HEK293 (cell line): ENCODE measurements at regions not wholly inside any gene's neighbourhood (a gene's known extent, or its start where the extent isn't known, plus 50 kb on each side); places are given as distances from the start of the nearest gene placed in this dataset.

Experiments used
- CTCF ChIA-PET: fragments of 350-600 bp; formaldehyde crosslinking; extraction: SDS; loops from one replicate; lab custom pipeline; 2021; ENCODE audit warnings: antibody characterized with exemption; lab: Yijun Ruan, JAX
- POLR2A ChIA-PET: fragments of 300-600 bp; formaldehyde crosslinking; extraction: SDS; loops from one replicate; lab custom pipeline; 2020; ENCODE audit warnings: antibody characterized with exemption, inconsistent platforms; lab: Yijun Ruan, JAX
- H3K27ac ChIP-seq: fragments of 200-500 bp; sonication (Bioruptor generic); 2 replicates; pipeline ENCODE4 v1.5.1; 2014; ENCODE audit warnings: low read depth, low read length, control low read depth, inconsistent platforms; ENCODE audit errors: extremely low read depth
- H3K36me3 ChIP-seq, 2 experiments: fragments of 200-500 bp in 1 of 2; sonication (Bioruptor generic) in 1 of 2; 1 replicate in 1 of 2; 2 replicates in 1 of 2; pipeline ENCODE4 v1.5.1; 2014 to 2017; ENCODE audit warnings: inconsistent platforms in 2 of 2, low read length in 2 of 2; ENCODE audit not compliant: control insufficient read depth in 2 of 2, insufficient read depth in 1 of 2
- H3K4me1 ChIP-seq: fragments of 200-500 bp; sonication (Bioruptor generic); 2 replicates; pipeline ENCODE4 v1.5.1; 2014; ENCODE audit warnings: mild to moderate bottlenecking, low read length, inconsistent platforms; ENCODE audit not compliant: control insufficient read depth, insufficient read depth
- H3K4me3 ChIP-seq: 2 replicates; pipeline ENCODE4 v1.5.1; 2011; ENCODE audit warnings: low read depth, mild to moderate bottlenecking, control low read depth, low read length, moderate library complexity
- H3K9me3 ChIP-seq: fragments of 200-500 bp; sonication (Bioruptor generic); 2 replicates; pipeline ENCODE4 v1.5.1; 2014; ENCODE audit warnings: low read depth, low read length, inconsistent platforms; ENCODE audit not compliant: control insufficient read depth, insufficient read depth
- BCL11B ChIP-seq: fragments of 450-650 bp; formaldehyde crosslinking; IDR thresholded peaks from 2 replicates; pipeline ENCODE4 v1.5.1; 2016; ENCODE audit warnings: low read depth, missing biosample characterization, missing genetic modification characterization
- FEZF1 ChIP-seq: fragments of 450-650 bp; formaldehyde crosslinking; IDR thresholded peaks from 2 replicates; pipeline ENCODE4 v1.5.1; 2016; ENCODE audit warnings: missing biosample characterization, missing genetic modification characterization
- KLF9 ChIP-seq: fragments of 450-650 bp; formaldehyde crosslinking; IDR thresholded peaks from 2 replicates; pipeline ENCODE4 v1.5.1; 2016; ENCODE audit warnings: missing biosample characterization, missing genetic modification characterization, low read depth
- SETDB1 ChIP-seq: IDR thresholded peaks from one replicate; pipeline ENCODE4 v1.6.1; 2017; ENCODE audit warnings: mild to moderate bottlenecking, low read length, moderate library complexity, mixed read lengths; ENCODE audit not compliant: insufficient read length
- SP7 ChIP-seq: fragments of 450-650 bp; formaldehyde crosslinking; IDR thresholded peaks from 2 replicates; pipeline ENCODE4 v1.5.1; 2016; ENCODE audit warnings: missing biosample characterization, missing genetic modification characterization
- TCF7L2 ChIP-seq: IDR thresholded peaks from 2 replicates; pipeline ENCODE4 v1.6.1; 2011; ENCODE audit warnings: low read depth, mild to moderate bottlenecking, inconsistent platforms, low read length, moderate library complexity, borderline replicate concordance
- ZBTB11 ChIP-seq: fragments of 450-650 bp; formaldehyde crosslinking; conservative IDR thresholded peaks from 2 replicates; pipeline ENCODE4 v1.5.1; 2016; ENCODE audit warnings: low read depth, missing biosample characterization, missing genetic modification characterization
- ZFP3 ChIP-seq: fragments of 450-650 bp; formaldehyde crosslinking; IDR thresholded peaks from 2 replicates; pipeline ENCODE4 v1.5.1; 2016; ENCODE audit warnings: low read depth, missing biosample characterization, missing genetic modification characterization
- ZFP37 ChIP-seq: fragments of 450-650 bp; formaldehyde crosslinking; IDR thresholded peaks from 2 replicates; pipeline ENCODE4 v1.5.1; 2016; ENCODE audit warnings: missing biosample characterization, missing genetic modification characterization
- ZIC2 ChIP-seq: fragments of 450-650 bp; formaldehyde crosslinking; IDR thresholded peaks from 2 replicates; pipeline ENCODE4 v1.5.1; 2016; ENCODE audit warnings: missing biosample characterization, missing genetic modification characterization
- ZNF157 ChIP-seq: fragments of 450-650 bp; formaldehyde crosslinking; IDR thresholded peaks from 2 replicates; pipeline ENCODE4 v1.5.1; 2016; ENCODE audit warnings: missing biosample characterization, missing genetic modification characterization
- ZNF184 ChIP-seq: fragments of 450-650 bp; IDR thresholded peaks from 2 replicates; pipeline ENCODE4 v1.5.1; 2018; ENCODE audit warnings: missing biosample characterization, mild to moderate bottlenecking, missing genetic modification characterization
- ZNF341 ChIP-seq: fragments of 450-650 bp; formaldehyde crosslinking; IDR thresholded peaks from 2 replicates; pipeline ENCODE4; 2016; ENCODE audit warnings: low read depth, missing biosample characterization, missing genetic modification characterization
- ZNF350 ChIP-seq: fragments of 450-650 bp; formaldehyde crosslinking; IDR thresholded peaks from 2 replicates; pipeline ENCODE4 v1.5.0; 2017; ENCODE audit warnings: missing biosample characterization, mild to moderate bottlenecking, missing genetic modification characterization
- ZNF354C ChIP-seq: fragments of 450-650 bp; formaldehyde crosslinking; IDR thresholded peaks from 2 replicates; pipeline ENCODE4 v1.5.1; 2016; ENCODE audit warnings: missing biosample characterization, missing genetic modification characterization, low read depth, borderline replicate concordance
- ZNF37A ChIP-seq: fragments of 450-650 bp; IDR thresholded peaks from 2 replicates; pipeline ENCODE4 v1.5.1; 2018; ENCODE audit warnings: missing biosample characterization, missing genetic modification characterization
- ZNF404 ChIP-seq: fragments of 450-650 bp; formaldehyde crosslinking; IDR thresholded peaks from 2 replicates; pipeline ENCODE4 v1.5.1; 2017; ENCODE audit warnings: missing biosample characterization, missing genetic modification characterization
- ZNF488 ChIP-seq: fragments of 450-650 bp; formaldehyde crosslinking; IDR thresholded peaks from 2 replicates; pipeline ENCODE4 v1.5.1; 2016; ENCODE audit warnings: missing biosample characterization, missing genetic modification characterization
- ZNF521 ChIP-seq: fragments of 450-650 bp; formaldehyde crosslinking; IDR thresholded peaks from 2 replicates; pipeline ENCODE4 v1.5.1; 2017; ENCODE audit warnings: missing biosample characterization, mild to moderate bottlenecking, missing genetic modification characterization
- ZNF626 ChIP-seq: fragments of 450-650 bp; sonication (Bioruptor Pico); formaldehyde crosslinking; IDR thresholded peaks from 2 replicates; pipeline ENCODE4 v1.5.1; 2018; ENCODE audit warnings: missing biosample characterization, missing genetic modification characterization, inconsistent platforms
- ZNF707 ChIP-seq: fragments of 450-650 bp; formaldehyde crosslinking; IDR thresholded peaks from 2 replicates; pipeline ENCODE4 v1.5.1; 2016; ENCODE audit warnings: missing biosample characterization, missing genetic modification characterization
- TF ChIP-seq, protein P1 (sequence below): fragments of 450-650 bp; formaldehyde crosslinking; IDR thresholded peaks from 2 replicates; pipeline ENCODE4 v1.5.1; 2017; ENCODE audit warnings: missing biosample characterization, missing genetic modification characterization
- TF ChIP-seq, protein P2 (sequence below): sonication (generic); formaldehyde crosslinking; IDR thresholded peaks from 2 replicates; pipeline ENCODE4 v1.8.1; 2022; ENCODE audit warnings: mild to moderate bottlenecking, moderate library complexity, missing genetic modification reagents

- TF ChIP-seq ZNF184 (tag by site-specific recombination) (no peak), ZNF707 (tag by site-specific recombination) (no peak), ZFP37 (no peak), BCL11B (tag by site-specific recombination) (no peak)
These were observed 142.8 kb upstream of the TSC22D2 start (continued) for GRCh38 chr3:150265305-150265704.

DNA sequence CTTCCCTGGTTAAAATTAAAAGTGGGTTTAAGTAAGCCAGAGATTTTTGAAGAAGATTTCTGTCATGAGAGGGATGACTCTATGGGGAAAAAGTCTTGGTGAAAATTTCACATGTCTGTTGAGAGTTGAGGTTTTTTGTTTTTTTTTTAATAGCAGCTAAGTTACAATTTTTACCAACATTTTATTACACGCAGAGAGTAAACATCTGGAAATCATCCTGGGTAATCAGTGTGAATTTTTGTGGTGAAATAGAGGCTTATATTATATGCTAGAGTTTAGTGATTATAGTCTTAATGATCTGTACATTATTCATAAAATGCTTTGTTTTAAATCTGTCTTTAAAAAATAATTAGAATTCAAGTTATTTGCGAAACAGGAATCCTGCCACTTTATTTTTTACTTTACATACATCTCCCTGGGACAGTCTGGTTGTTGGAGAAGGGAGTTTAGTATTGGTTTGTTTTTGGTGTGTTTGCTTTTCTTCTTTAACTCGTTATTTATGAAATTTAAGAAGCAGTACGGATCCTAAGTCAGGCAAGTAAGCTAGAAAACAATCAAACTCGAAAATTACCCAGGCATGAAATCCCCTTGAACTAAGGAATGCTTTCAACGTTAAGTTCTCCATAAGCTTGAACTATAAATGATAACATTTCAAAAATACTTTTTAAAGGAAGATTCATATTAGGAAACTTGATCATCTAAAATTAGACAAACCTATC lies 143.4 kb upstream of the TSC22D2 start:
- no peak overlapping the region for H3K4me3 ChIP-seq
- POLR2A ChIA-PET = no interaction called here
- TF ChIP-seq, protein P1, sequence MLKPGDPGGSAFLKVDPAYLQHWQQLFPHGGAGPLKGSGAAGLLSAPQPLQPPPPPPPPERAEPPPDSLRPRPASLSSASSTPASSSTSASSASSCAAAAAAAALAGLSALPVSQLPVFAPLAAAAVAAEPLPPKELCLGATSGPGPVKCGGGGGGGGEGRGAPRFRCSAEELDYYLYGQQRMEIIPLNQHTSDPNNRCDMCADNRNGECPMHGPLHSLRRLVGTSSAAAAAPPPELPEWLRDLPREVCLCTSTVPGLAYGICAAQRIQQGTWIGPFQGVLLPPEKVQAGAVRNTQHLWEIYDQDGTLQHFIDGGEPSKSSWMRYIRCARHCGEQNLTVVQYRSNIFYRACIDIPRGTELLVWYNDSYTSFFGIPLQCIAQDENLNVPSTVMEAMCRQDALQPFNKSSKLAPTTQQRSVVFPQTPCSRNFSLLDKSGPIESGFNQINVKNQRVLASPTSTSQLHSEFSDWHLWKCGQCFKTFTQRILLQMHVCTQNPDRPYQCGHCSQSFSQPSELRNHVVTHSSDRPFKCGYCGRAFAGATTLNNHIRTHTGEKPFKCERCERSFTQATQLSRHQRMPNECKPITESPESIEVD = peak; percentile 57; the same call in 1 of the 2 replicates
- TF ChIP-seq ZNF404 (tag by site-specific recombination) = no peak
- TF ChIP-seq, all 188 proteins: peak for 1
- Histone ChIP-seq H3K27ac (no peak overlapping the region), H3K36me3 (no peaks in the 10 kb centered on the region), H3K9me3 (no peaks in the 10 kb centered on the region), H3K4me1 (no peaks in the 10 kb centered on the region)
- CTCF ChIA-PET = interaction anchor here (0.6 kb wide), 1 partner anchor 68 kb away, joined by 3 read pairs; no protein-coding TSS in a partner anchor

- H3K36me3 ChIP-seq = no peaks in the 10 kb centered on the region
- POLR2A ChIA-PET = no interaction called here
- TF ChIP-seq ZNF521 (tag by site-specific recombination) (no peak), FEZF1 (tag by site-specific recombination) (peak; percentile 31; the same call in 1 of the 2 replicates), ZFP3 (tag by site-specific recombination) (no peak), ZIC2 (tag by site-specific recombination) (peak; percentile 52), ZBTB11 (no peak), TCF7L2 (peak; percentile 56; the same call in 1 of the 2 replicates), ZNF488 (no peak), SETDB1 (no peak)
These were observed 146.1 kb upstream of the TSC22D2 start for GRCh38 chr3:150261958-150262357.

GRCh38 chr3:150261418-150261817 lies 146.7 kb upstream of the TSC22D2 start:
- CTCF ChIA-PET = no interaction called here
- no peaks in the 10 kb centered on the region for H3K4me1 ChIP-seq
- no peaks in the 10 kb centered on the region for H3K36me3 ChIP-seq
- no peaks in the 10 kb centered on the region for H3K9me3 ChIP-seq
- H3K4me3 ChIP-seq = no peak overlapping the region
- no peak overlapping the region for H3K27ac ChIP-seq
- POLR2A ChIA-PET = no interaction called here
- TF ChIP-seq, protein P2, sequence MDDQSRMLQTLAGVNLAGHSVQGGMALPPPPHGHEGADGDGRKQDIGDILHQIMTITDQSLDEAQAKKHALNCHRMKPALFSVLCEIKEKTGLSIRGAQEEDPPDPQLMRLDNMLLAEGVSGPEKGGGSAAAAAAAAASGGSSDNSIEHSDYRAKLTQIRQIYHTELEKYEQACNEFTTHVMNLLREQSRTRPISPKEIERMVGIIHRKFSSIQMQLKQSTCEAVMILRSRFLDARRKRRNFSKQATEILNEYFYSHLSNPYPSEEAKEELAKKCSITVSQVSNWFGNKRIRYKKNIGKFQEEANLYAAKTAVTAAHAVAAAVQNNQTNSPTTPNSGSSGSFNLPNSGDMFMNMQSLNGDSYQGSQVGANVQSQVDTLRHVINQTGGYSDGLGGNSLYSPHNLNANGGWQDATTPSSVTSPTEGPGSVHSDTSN (CRISPR knock-in tag) = no peak
- TF ChIP-seq ZNF350 (tag by site-specific recombination) (no peak), ZNF354C (tag by site-specific recombination) (no peak), ZNF37A (tag by site-specific recombination) (no peak), ZNF157 (no peak), FEZF1 (tag by site-specific recombination) (no peak), ZIC2 (tag by site-specific recombination) (no peak), SP7 (tag by site-specific recombination) (no peak), ZNF626 (tag by site-specific recombination) (no peak), KLF9 (tag by site-specific recombination) (no peak), ZNF341 (no peak)

More at GRCh38 chr3:150261958-150262357, 146.1 kb upstream of the TSC22D2 start:
- CTCF ChIA-PET = no interaction called here
- H3K9me3 ChIP-seq = no peaks in the 10 kb centered on the region
- no peak overlapping the region for H3K4me3 ChIP-seq
- no peaks in the 10 kb centered on the region for H3K4me1 ChIP-seq
- H3K27ac ChIP-seq = no peak overlapping the region
